Heart left ventricle (tissue), 16 donors: ENCODE measurements at regions not wholly inside any gene's neighbourhood (a gene's known extent, or its start where the extent isn't known, plus 50 kb on each side); places are given as distances from the start of the nearest gene placed in this dataset.

ENCODE experiments used
- ATAC-seq, 4 donors: fragments of 200-7000 bp; cut with Tn5 transposase; one replicate each; pipeline ENCODE4 v1.9.1; 2020 to 2022; ENCODE audit warnings: moderate library complexity in 4 of 4, mild to moderate bottlenecking in 3 of 4, moderate number of reproducible peaks in 1 of 4
- DNase-seq, 5 donors: peaks; one replicate each; pipeline ENCODE4 v3.0.0-alpha.2; 2020
- H3K27ac ChIP-seq, 12 donors: fragments of 200-600 bp; sonication (generic) in 4 of 12; one replicate each; pipeline versions ENCODE4 v1.5.0 to v1.8.0; 2016 to 2022; ENCODE audit warnings: mild to moderate bottlenecking in 2 of 12
- H3K27me3 ChIP-seq, 9 donors: fragments of 200-600 bp; sonication (generic) in 2 of 9; one replicate each; pipeline versions ENCODE4 v1.5.1 to v1.8.0; 2016 to 2022; ENCODE audit warnings: mild to moderate bottlenecking in 3 of 9
- H3K36me3 ChIP-seq, 9 donors: fragments of 200-600 bp; sonication (generic) in 2 of 9; one replicate each; pipeline versions ENCODE4 v1.5.0 to v1.8.0; 2018 to 2022; ENCODE audit warnings: mild to moderate bottlenecking in 2 of 9
- H3K4me1 ChIP-seq, 12 donors: fragments of 200-600 bp; sonication (generic) in 4 of 12; one replicate each; pipeline versions ENCODE4 v1.5.0 to v1.8.0; 2016 to 2022; ENCODE audit warnings: mild to moderate bottlenecking in 3 of 12
- H3K4me3 ChIP-seq, 12 donors: fragments of 200-600 bp; sonication (generic) in 4 of 12; one replicate each; pipeline versions ENCODE4 v1.5.0 to v1.8.0; 2017 to 2022; ENCODE audit warnings: mild to moderate bottlenecking in 9 of 12, moderate library complexity in 4 of 12
- H3K9me3 ChIP-seq, 12 donors: fragments of 200-600 bp; sonication (generic) in 4 of 12; one replicate each; pipeline versions ENCODE4 v1.5.0 to v1.8.0; 2016 to 2022; ENCODE audit warnings: mild to moderate bottlenecking in 1 of 12
- POLR2A ChIP-seq, 2 donors: fragments of 450-650 bp; IDR thresholded peaks; one replicate each; pipeline ENCODE4 v1.6.1; 2017; ENCODE audit warnings: antibody characterized with exemption in 2 of 2, mild to moderate bottlenecking in 2 of 2, moderate library complexity in 2 of 2
- WGBS, 4 donors: extraction: QIAGEN DNeasy Blood & Tissue Kit in 2 of 4; methylation state at CpG; one replicate each; pipeline versions ENCODE4 v1.1.5 to v1.1.7; 2013 to 2018; 5-methylcytosine and 5-hydroxymethylcytosine counted together
- intact Hi-C, 10 donors: fragments of 100-400 bp; cut with DNase I; formaldehyde crosslinking; loops; one replicate each; pipeline versions ENCODE4 v1.11.1 to v1.14.2; 2022
- TF ChIP-seq, protein P1 (sequence below), 12 donors: fragments of 200-600 bp; sonication (generic) in 4 of 12; IDR thresholded peaks; one replicate each; pipeline versions ENCODE4 v1.5.0 to v1.8.0; 2018 to 2022; ENCODE audit warnings: antibody characterized with exemption in 12 of 12, mild to moderate bottlenecking in 5 of 12
- donor health status: ischemic (EF 13 %, LVEDD 7.1; RV severe dilation, severe dysfunction).
- donor health status: healthy with polysubstance abuse.
- donor health status: DM: no; HTN: yes; CAD: no.
- donor health status: DM: no; HTN: no; CAD: no.
- donor health status: ischemic (EF 25% LVEDD 6.9; RV normal size, moderate dysfunction).
- donor health status: ischemic (EF 25% LVEDD 5.7; RV mildly dilated, moderate dysfunction).
- donor health status: healthy.
- donor health status: DM: yes; HTN: yes; CAD: no.
- donor health status: ischemic (EF 35%, LVEDD 5.7; RV mildly dilated, moderate dysfunction).
- donor health status: nonischemic (EF 11% LVEDD 7.7; RV severe dilation, severe dysfunction).
- donor health status: DM: yes; HTN: yes; CAD: no.
- donor health status: PGD.
- donor health status: ischemic (EF 29% LVEDD 5.4; RV normal size, mild dysfunction).
- donor health status: nonischemic (EF 23%, LVEDD 6.1; RV moderate dilation, normal function).

DNA sequence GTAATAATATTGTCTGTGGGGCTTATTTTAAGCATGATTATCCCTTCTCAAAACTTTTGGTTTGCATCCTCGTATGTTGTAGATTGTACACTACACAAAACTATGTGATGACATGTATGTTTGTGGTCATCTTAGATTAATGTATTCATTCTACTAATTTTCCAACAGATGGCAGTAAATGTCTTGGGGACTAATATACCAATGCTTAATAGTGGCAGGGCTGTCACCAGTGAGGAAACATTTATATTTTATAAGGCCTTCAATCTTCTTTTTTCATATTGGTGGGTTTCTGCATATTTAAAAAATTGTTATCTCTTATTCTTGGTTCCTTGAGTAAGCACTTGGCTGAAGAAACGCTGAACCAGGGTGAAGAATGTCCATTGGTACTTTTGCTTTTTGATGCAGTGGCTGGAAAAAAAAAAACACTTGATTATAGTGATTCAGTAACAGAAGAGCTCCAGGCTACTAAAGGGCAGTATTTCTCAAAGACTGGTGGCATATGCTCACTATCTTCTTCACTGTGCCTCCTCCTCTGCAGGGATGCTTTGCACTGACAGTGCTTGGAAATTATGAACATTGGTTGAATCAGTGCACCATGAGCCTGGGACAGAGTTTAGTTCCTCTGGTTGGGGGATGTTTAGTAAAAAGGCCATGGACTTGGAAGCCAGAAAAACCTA lies 530.3 kb downstream of the RASEF start:
- no peak for TF ChIP-seq POLR2A (IDR thresholded peaks at IDR 0.05)
- TF ChIP-seq, protein P1, sequence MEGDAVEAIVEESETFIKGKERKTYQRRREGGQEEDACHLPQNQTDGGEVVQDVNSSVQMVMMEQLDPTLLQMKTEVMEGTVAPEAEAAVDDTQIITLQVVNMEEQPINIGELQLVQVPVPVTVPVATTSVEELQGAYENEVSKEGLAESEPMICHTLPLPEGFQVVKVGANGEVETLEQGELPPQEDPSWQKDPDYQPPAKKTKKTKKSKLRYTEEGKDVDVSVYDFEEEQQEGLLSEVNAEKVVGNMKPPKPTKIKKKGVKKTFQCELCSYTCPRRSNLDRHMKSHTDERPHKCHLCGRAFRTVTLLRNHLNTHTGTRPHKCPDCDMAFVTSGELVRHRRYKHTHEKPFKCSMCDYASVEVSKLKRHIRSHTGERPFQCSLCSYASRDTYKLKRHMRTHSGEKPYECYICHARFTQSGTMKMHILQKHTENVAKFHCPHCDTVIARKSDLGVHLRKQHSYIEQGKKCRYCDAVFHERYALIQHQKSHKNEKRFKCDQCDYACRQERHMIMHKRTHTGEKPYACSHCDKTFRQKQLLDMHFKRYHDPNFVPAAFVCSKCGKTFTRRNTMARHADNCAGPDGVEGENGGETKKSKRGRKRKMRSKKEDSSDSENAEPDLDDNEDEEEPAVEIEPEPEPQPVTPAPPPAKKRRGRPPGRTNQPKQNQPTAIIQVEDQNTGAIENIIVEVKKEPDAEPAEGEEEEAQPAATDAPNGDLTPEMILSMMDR (IDR thresholded peaks at IDR 0.05): peak in 11 of 12 donors; percentile 17 to 65 (median 46)
- Histone ChIP-seq H3K4me1 (peaks cover 0 to 6% (median 0%) of the 10 kb centered on the region in 12 donors), H3K9me3 (peaks cover 0 to 18% (median 6%) of the 10 kb centered on the region in 12 donors), H3K27ac (no peak overlapping the region), H3K4me3 (no peak overlapping the region), H3K36me3 (no peaks in the 10 kb centered on the region), H3K27me3 (no peaks in the 10 kb centered on the region)
- ATAC-seq: no peak
- DNase-seq: no peak
- intact Hi-C loops: loop anchor here (1.0 to 10.0 kb wide), 7 partner anchors 72 to 432 kb away; no protein-coding TSS in a partner anchor
- 22 to 51% (median 29%) methylated on average over 2 of the region's 2 CpGs for WGBS, 4 donors

DNA sequence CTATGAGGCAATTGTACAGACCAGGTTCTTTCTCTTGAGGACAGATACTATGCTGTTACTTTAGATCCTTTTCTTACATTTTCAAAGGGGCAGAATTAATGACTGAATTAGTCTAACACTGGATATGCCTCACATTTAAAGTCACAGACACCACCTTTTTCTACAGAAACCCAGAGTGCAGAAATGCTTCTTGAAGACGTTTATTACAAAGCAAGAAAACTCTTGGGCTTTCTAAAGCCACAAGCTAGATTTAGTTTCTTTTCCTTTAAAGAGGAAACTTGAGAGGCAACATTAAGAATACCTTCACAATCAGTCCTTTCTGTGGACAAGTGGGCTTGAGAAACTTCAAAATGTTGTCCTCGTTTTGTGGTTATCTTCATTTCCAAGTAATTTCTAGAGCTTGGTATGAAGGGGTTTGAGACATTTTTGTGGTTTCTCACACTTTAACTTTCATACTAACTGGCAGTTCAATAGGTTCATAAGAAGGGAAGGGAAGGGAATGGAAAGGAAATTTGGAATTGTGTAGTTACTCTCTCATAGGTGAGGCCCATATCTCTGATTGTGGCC lies 527.4 kb downstream of the RASEF start:
- 50 to 72% (median 59%) methylated on average over 2 of the region's 2 CpGs for WGBS, 4 donors
- Histone ChIP-seq H3K27ac (no peak overlapping the region), H3K36me3 (no peaks in the 10 kb centered on the region), H3K4me1 (peaks cover 0 to 11% (median 0%) of the 10 kb centered on the region in 12 donors), H3K27me3 (no peaks in the 10 kb centered on the region), H3K9me3 (no peaks in the 10 kb centered on the region), H3K4me3 (no peak overlapping the region)
- ATAC-seq (no peak), DNase-seq (no peak)
- TF ChIP-seq POLR2A (IDR thresholded peaks at IDR 0.05): no peak
- TF ChIP-seq, protein P1 (IDR thresholded peaks at IDR 0.05): no peak
- intact Hi-C loops: loop anchor here in 4 of 10 donors (2.0 to 10.0 kb wide), 4 partner anchors 71 to 429 kb away; no protein-coding TSS in a partner anchor

DNA sequence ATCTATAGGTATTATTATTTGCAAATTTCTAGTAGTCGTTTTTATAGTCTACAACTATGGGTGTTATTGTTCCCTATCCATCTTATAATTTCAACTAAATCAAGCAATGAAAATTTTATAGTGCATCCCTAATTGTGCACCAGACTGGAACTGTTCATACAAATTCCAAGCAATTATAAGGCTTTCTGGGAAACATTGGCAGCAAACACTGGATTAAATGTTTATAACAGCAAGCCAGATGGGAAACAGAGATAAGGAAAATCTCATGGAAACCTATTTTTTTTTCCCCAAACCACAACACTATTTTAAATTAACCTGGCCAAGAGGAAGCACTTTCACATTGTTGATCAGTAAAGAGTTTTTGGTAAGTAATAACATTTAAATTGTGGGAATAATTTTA lies 524.3 kb downstream of the RASEF start:
- 58 to 66% (median 62%) methylated on average over 1 of the region's 1 CpG for WGBS, 4 donors
- H3K4me1 ChIP-seq: peaks cover 0 to 10% (median 0%) of the 10 kb centered on the region in 12 donors
- no peak for TF ChIP-seq POLR2A (IDR thresholded peaks at IDR 0.05)
- TF ChIP-seq, protein P1 (IDR thresholded peaks at IDR 0.05): no peak
- no peaks in the 10 kb centered on the region for H3K36me3 ChIP-seq
- H3K27ac ChIP-seq: no peak overlapping the region
- H3K4me3 ChIP-seq: no peak overlapping the region
- DNase-seq: no peak
- no peak for ATAC-seq
- H3K9me3 ChIP-seq: no peaks in the 10 kb centered on the region
- H3K27me3 ChIP-seq: no peaks in the 10 kb centered on the region
- intact Hi-C loops: loop anchor here in 3 of 10 donors (5.0 to 10.0 kb wide), 3 partner anchors 69 to 426 kb away; no protein-coding TSS in a partner anchor

DNA sequence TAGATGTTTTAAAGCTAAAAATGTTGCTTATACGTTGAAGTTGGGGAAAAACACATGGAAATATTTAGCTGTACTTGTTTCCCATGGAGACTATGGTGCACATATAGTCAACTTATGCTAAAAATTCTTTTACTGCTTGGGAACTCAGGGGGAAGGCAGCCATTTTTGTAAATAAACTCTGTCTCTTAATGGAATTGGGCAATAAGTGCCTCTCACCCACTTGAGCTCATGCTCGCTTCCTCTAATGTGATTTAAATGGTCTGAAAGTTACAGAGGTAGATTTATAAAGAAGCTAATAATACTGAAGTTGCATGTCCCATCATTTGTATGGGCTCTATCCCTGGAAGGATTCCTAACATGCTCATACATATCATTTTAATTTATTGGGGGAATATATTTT lies 523.8 kb downstream of the RASEF start:
- Histone ChIP-seq H3K9me3 (no peaks in the 10 kb centered on the region), H3K4me1 (peaks cover 0 to 10% (median 0%) of the 10 kb centered on the region in 12 donors), H3K36me3 (no peaks in the 10 kb centered on the region), H3K27me3 (no peaks in the 10 kb centered on the region), H3K4me3 (no peak overlapping the region), H3K27ac (no peak overlapping the region)
- 81 to 90% (median 83%) methylated on average over 2 of the region's 2 CpGs for WGBS, 4 donors
- TF ChIP-seq, protein P1 (IDR thresholded peaks at IDR 0.05): no peak
- no peak for TF ChIP-seq POLR2A (IDR thresholded peaks at IDR 0.05)
- ATAC-seq (no peak), DNase-seq (no peak)
- intact Hi-C loops: loop anchor here in 3 of 10 donors (5.0 to 10.0 kb wide), 3 partner anchors 68 to 426 kb away; no protein-coding TSS in a partner anchor
